Posterior cingulate gyrus (tissue), 11 donors: ENCODE measurements at regions not wholly inside any gene's neighbourhood (a gene's known extent, or its start where the extent isn't known, plus 50 kb on each side); places are given as distances from the start of the nearest gene placed in this dataset.

Experiments
- DNase-seq, 10 donors: peaks; one replicate each; pipeline versions ENCODE4 v3.0.0 to v3.0.0-alpha.2; 2020 to 2021; ENCODE audit warnings: mixed read lengths in 3 of 10
- intact Hi-C: fragments of 100-400 bp; cut with DNase I; formaldehyde crosslinking; loops from one replicate; pipeline ENCODE4 v1.15.1; 2023

- intact Hi-C loops = no loop called here
- DNase-seq = no peak
Measured at GRCh38 chr20:56861590-56861989, 232.5 kb downstream of the TFAP2C start.

DNA sequence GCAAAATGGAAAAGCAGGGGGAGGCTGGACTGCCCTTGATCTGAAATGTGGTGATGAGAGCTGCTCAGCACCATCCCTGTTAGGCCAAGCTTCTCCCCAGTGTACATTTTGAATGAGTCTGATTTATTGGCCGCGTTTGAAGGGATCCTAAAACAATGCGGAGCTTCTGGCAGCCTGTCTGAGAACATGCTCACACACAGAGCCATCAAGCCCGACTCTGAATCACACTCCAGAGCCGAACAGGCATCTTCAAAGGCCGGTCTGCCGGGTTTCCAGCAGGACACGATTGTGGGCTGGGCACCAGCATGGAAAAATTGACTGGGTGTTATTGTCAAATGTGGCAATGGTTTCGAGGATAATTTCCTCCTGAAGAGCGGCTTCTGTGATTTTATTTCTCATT, 235.9 kb downstream of the TFAP2C start:
- intact Hi-C loops = no loop called here
- no peak for DNase-seq

- intact Hi-C loops = no loop called here
- DNase-seq = no peak
Measured at GRCh38 chr20:56867128-56867527, 238.0 kb downstream of the TFAP2C start.

DNA sequence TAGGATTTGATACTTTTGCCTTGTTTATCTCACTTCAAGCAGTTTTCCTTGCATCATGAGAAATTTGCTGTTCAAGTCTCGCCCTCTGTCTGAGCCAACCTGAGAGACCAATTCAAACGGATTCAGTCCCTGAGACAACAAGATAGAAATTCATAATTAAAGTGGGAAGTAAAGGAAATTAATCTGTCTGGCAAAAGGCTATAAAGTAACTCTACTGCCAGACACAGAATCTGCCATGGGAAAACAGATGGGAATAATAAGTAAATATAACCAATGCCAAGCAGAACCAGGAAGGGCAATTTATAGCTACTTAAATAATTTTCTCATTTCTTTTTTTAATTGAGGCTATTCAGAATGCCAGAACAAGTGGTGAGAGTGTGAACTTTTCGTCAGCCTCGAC, 239.6 kb downstream of the TFAP2C start:
- intact Hi-C loops = no loop called here
- no peak for DNase-seq

DNA sequence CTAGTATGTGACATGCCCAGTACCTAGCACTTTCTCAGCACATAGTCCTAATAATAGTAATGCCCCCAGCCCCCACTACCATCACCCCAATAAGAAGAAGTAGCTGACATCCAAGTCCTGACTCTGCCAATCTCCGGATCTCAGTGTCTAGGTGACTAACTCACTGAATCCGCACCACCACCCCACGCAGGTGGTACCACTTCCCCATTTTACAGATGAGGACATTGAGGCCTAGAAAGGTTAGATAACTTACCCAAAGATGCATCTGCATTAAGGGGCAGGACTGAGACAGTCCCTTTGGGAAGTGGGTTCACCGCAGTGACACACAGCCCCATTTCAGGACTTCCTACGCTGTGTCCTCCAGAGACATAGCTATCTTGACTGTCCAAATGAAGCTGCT, 241.2 kb downstream of the TFAP2C start:
- intact Hi-C loops = no loop called here
- DNase-seq = no peak

GRCh38 chr20:56871691-56872090, 242.6 kb downstream of the TFAP2C start:
- intact Hi-C loops = no loop called here
- DNase-seq = no peak

DNA sequence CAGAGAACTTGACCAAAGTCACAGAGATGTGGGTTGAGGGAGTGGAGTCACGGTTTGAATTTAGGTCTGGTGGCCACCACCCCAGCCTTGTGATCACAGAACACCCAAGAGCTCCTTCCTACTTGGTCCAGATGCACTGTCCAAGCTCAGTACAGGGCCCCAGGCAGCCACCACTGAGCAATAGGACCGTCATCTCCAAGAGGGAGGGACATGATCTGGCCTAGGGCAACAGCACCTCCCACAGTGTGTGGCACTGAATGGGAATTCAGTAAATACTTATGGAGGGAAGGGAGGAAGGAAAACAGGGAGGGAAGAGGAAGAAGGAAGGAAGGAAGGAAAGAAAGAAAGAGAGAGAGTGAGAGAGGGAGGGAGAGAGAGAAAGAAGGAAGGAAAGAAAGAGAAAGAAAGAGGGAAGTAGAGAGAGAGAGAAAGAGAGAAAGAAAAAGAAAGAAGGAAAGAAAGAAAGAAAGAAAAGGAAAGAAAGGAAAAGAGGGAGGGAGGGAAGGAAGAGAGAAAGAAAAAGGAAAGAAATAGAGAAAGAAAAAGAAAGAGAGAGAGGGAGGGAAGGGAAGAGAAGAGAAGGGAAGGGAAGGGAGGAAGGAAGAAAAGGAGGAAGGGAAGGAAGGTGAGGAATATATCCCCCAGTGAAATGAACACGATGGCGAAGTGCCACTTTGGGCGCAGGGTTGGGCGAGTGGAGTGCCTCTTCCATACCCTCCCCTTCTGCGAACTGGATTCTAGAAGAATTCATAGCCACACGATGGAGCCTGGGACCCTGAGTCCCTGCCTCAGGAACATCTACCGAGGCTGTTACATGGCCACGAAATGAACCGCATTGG, 243.7 kb downstream of the TFAP2C start:
- intact Hi-C loops = no loop called here
- no peak for DNase-seq

DNA sequence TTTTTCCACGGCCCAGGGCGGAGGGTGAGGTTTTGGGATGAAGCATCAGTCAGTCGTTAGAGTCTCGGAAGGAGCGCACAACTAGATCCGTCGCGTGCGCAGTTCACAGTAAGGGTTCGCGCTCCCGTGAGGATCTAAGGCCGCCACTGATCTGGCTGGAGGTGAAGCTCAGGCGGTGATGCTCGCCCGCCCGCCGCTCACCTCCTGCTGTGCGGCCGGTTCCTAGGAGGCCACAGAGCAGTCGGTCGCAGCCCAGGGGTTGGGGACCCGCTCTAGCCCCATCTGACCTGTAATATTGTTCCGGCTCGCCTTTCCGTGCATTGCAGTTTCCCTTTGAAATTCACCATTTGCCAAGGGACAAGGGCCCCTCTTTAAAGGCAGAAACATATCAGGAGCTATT, 244.7 kb downstream of the TFAP2C start:
- no peak for DNase-seq
- intact Hi-C loops = no loop called here

DNA sequence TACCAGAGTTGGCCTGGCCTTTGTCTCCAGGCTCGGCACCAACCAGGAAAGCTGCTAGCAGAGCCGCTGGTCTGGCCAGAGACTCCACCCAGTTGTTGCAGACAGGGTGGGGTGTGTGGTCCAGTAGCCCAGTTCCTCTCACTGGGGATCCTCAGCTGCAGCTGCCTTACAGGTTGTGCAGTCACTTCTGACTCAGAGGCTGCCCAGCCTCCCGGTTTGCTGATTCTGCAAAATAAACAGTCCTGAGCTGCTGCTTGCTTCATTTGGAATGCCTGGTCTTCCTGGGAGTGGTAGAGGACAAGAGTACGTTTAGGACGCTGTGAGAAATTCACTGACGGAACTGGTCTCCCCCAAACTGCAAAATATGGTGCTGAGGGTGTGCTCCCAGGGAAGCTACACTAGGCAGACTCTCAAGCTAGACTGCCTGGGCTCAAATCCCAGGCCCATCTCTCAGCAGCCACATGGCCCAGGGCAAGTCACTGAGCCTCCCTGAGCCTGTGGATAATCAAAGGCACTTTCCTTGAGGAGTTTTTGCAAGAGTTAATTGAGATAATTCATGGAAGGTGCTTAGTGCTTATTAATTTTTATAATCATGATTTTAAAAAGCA, 246.1 kb downstream of the TFAP2C start:
- DNase-seq = no peak
- intact Hi-C loops = no loop called here

DNA sequence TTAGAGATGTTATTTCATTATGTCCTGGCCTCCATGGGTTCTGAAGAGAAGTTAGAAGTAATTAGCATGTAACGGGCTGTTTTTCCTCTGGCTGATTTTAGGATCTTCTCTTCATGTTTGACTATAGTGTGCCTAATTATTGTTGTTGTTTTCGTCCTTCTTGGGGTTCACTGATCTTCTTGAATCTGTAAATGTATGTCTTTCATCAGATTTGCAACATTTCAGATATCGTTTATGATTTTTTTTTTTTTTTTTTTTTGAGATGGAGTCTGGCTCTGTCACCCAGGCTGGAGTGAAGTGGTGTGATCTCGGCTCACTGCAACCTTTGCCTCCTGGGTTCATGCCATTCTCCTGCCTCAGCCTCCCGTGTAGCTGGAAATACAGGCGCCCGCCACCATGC, 246.7 kb downstream of the TFAP2C start:
- DNase-seq = no peak
- intact Hi-C loops = no loop called here

DNA sequence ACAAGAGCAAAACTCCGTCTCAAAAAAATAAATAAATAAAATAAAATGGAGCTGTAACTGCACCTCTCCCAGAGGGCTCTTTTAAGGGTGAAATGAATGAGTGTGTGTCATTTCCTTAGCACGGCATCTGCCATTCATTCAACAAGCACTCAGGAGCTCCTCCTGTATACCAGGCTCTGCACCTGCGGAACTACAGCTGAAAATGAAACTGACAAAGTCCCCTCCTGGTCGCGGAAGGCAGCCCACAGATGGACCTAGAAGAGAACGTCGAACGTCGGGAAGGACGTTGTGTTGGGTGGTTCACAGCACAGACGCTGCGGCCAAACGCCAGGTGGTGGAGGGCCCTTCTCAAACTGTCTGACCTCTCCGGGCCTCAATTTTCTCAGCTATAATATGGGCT, 256.4 kb downstream of the TFAP2C start:
- no peak for DNase-seq
- intact Hi-C loops = no loop called here

- intact Hi-C loops = no loop called here
Measured at GRCh38 chr20:56890011-56890410, 260.9 kb downstream of the TFAP2C start.

DNA sequence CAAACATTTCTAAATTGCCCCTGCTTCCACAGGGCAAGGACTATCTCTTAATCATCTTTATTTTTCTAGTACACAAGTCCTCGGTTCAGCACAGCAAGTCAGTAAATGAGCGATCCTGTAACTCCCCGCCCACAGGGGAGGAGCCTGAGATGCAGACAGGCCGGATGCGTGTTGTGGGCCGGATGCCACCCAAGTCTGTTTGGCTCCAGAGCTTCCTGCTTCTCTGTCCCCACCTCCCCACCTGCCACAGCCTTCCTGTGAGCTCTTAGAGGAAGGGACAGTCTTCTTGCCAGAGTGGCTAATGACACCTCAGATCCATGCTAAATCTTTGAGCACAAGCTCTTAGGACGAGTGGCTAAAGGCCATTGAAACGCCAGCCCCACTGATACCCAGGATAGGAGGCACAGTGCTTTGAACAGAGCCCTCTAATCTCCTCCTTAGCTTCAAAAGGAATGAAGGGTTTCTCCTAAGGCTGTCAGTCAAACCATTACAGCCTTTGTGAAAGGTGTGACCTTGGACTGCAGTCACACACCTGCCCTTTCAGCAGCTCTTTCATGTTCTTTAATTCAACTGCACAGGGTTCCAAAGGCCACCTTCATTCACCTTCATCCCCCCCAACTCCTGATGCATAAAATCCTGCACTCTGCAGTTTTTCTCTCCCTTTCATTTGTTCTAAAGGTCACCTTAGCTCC, 264.3 kb downstream of the TFAP2C start:
- intact Hi-C loops = no loop called here
- no peak for DNase-seq

More at GRCh38 chr20:56890011-56890410, 260.9 kb downstream of the TFAP2C start:
- no peak for DNase-seq

- DNase-seq = no peak
- intact Hi-C loops = no loop called here
Measured at GRCh38 chr20:56896447-56896846, 267.3 kb downstream of the TFAP2C start.

DNA sequence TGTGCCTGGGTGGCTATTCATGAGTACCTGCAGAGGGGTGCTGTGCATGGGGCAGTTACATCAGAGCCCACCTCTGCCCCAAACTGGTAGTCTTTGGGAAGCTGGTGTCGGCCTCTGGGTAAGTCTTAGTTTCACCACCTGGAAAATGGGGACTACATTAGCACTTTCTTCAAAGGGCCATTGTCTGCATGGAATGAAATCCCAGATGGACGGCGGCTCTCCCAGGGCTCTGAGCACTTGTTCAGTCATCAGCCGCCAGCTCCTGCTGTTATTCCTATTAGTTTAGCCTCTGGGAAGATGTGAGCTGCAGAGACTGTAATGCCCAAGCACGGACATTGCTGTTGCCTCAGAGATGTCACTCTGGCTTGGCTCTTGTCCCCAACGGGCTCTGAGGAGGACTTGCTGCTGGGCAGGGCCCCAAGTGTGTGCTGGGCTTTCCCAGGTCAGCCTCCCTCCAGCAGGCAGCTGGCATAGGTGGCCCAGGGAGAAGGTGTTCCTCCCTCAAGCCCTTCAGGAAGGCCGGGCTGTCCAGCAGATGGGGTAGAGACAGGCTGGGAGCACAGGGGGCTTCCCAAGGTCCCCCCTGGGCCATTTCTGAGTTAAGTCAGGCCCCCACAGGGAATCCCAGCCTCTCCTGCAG, 268.3 kb downstream of the TFAP2C start:
- intact Hi-C loops = no loop called here
- no peak for DNase-seq

DNA sequence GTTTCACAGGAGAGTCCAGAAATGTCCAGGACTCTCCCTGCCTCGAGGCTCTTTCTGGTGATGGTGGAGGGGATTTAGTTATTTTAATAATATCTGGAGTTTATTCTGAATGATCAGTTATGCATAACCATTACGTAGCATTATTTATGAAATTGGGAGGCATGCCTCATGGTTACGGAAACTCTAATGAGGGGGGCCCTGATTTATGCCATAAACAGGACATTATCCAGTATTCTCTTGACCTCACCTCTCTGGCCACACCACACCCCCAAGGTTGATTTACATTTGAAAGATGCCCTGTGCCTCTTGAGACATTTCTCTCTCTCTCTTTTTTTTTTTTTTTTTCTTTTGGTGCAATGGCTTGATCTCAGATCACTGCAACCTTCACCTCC, 268.8 kb downstream of the TFAP2C start:
- intact Hi-C loops = no loop called here
- no peak for DNase-seq

GRCh38 chr20:56899506-56899905, 270.4 kb downstream of the TFAP2C start:
- DNase-seq = no peak
- intact Hi-C loops = no loop called here

DNA sequence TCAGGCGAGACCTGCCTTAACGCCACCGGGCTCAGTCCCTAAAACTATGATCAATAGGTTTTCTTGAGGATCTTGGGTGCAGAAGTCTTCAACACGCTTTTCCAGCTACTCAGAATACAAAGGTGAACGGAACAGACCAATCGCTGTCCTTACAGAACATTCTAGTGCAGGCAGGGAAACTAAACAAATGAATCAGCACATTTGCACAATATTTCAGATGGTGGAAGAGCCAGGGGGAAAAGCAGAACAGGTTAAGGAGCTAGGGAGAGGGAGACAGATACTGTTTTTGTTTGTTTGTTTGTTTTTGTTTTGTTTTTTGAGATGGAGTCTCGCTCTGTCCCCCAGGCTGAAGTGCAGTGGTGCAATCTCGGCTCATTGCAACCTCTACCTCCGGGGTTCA, 271.1 kb downstream of the TFAP2C start:
- intact Hi-C loops = no loop called here
- DNase-seq = no peak

GRCh38 chr20:56903421-56903820, 274.3 kb downstream of the TFAP2C start:
- DNase-seq = no peak
- intact Hi-C loops = no loop called here

GRCh38 chr20:56903858-56904257, 274.8 kb downstream of the TFAP2C start:
- DNase-seq = no peak
- intact Hi-C loops = no loop called here
